ENCODE measurements at regions not wholly inside any gene's neighbourhood (a gene's known extent, or its start where the extent isn't known, plus 50 kb on each side); places are given as distances from the start of the nearest gene placed in this dataset.

GRCh38 chr2:14039134-14039533 is 593.4 kb upstream of the LRATD1 start:
- H3K9me3 ChIP-seq = no peaks in the 10 kb centered on the region
- no peaks in the 10 kb centered on the region for H3K36me3 ChIP-seq
- intact Hi-C loops (cut with DNase I) = no loop called here
- no peak overlapping the region for H3K27ac ChIP-seq
- H3K4me1 ChIP-seq = no peaks in the 10 kb centered on the region
- no peak overlapping the region for H3K4me3 ChIP-seq
- no peaks in the 10 kb centered on the region for H3K27me3 ChIP-seq
- DNase-seq (ENCODE audit: extremely low spot score in 2 of 2) = no peak
- TF ChIP-seq CTCF (IDR thresholded peaks at IDR 0.05) = no peak
- TF ChIP-seq POLR2AphosphoS5 (IDR thresholded peaks at IDR 0.05; ENCODE audit: insufficient read depth in 1 of 2, low read depth in 1 of 2) = no peak
- TF ChIP-seq POLR2A (IDR thresholded peaks at IDR 0.05) = no peak

- no peak for TF ChIP-seq CTCF (IDR thresholded peaks at IDR 0.05)
- TF ChIP-seq POLR2A (IDR thresholded peaks at IDR 0.05) = no peak
- no peak for TF ChIP-seq POLR2AphosphoS5 (IDR thresholded peaks at IDR 0.05; ENCODE audit: insufficient read depth in 1 of 2, low read depth in 1 of 2)
- no peak overlapping the region for H3K4me3 ChIP-seq
- H3K9me3 ChIP-seq = no peaks in the 10 kb centered on the region
- H3K36me3 ChIP-seq = no peaks in the 10 kb centered on the region
- H3K27ac ChIP-seq = no peak overlapping the region
- DNase-seq (ENCODE audit: extremely low spot score in 2 of 2) = no peak
- no peaks in the 10 kb centered on the region for H3K27me3 ChIP-seq
- no peaks in the 10 kb centered on the region for H3K4me1 ChIP-seq
- intact Hi-C loops (cut with DNase I) = no loop called here
Observed at GRCh38 chr2:14047491-14047890, 585.0 kb upstream of the LRATD1 start.

- Histone ChIP-seq H3K9me3 (no peaks in the 10 kb centered on the region), H3K27me3 (no peaks in the 10 kb centered on the region), H3K36me3 (no peaks in the 10 kb centered on the region), H3K4me1 (no peaks in the 10 kb centered on the region), H3K4me3 (no peak overlapping the region), H3K27ac (no peak overlapping the region)
- intact Hi-C loops (cut with DNase I) = no loop called here
- DNase-seq (ENCODE audit: extremely low spot score in 2 of 2) = no peak
- TF ChIP-seq POLR2AphosphoS5 (IDR thresholded peaks at IDR 0.05; ENCODE audit: insufficient read depth in 1 of 2, low read depth in 1 of 2) (no peak), POLR2A (IDR thresholded peaks at IDR 0.05) (no peak), CTCF (IDR thresholded peaks at IDR 0.05) (no peak)
Observed at GRCh38 chr2:14051401-14051800, 581.1 kb upstream of the LRATD1 start.

- no peaks in the 10 kb centered on the region for H3K4me1 ChIP-seq
- H3K4me3 ChIP-seq = no peak overlapping the region
- no peak overlapping the region for H3K27ac ChIP-seq
- no peaks in the 10 kb centered on the region for H3K9me3 ChIP-seq
- intact Hi-C loops (cut with DNase I) = no loop called here
- H3K36me3 ChIP-seq = no peaks in the 10 kb centered on the region
- DNase-seq (ENCODE audit: extremely low spot score in 2 of 2) = no peak
- no peaks in the 10 kb centered on the region for H3K27me3 ChIP-seq
- TF ChIP-seq POLR2A (IDR thresholded peaks at IDR 0.05) (no peak), CTCF (IDR thresholded peaks at IDR 0.05) (no peak), POLR2AphosphoS5 (IDR thresholded peaks at IDR 0.05; ENCODE audit: insufficient read depth in 1 of 2, low read depth in 1 of 2) (no peak)
Observed at GRCh38 chr2:14053105-14053504, 579.4 kb upstream of the LRATD1 start.

GRCh38 chr2:14064346-14064745 is 568.2 kb upstream of the LRATD1 start:
- no peaks in the 10 kb centered on the region for H3K9me3 ChIP-seq
- DNase-seq (ENCODE audit: extremely low spot score in 2 of 2) = no peak
- no peak overlapping the region for H3K27ac ChIP-seq
- intact Hi-C loops (cut with DNase I) = no loop called here
- no peaks in the 10 kb centered on the region for H3K4me1 ChIP-seq
- H3K4me3 ChIP-seq = no peak overlapping the region
- H3K36me3 ChIP-seq = no peaks in the 10 kb centered on the region
- no peak for TF ChIP-seq POLR2AphosphoS5 (IDR thresholded peaks at IDR 0.05; ENCODE audit: insufficient read depth in 1 of 2, low read depth in 1 of 2)
- no peak for TF ChIP-seq CTCF (IDR thresholded peaks at IDR 0.05)
- TF ChIP-seq POLR2A (IDR thresholded peaks at IDR 0.05) = no peak
- no peaks in the 10 kb centered on the region for H3K27me3 ChIP-seq

Measured in vagina (tissue), 2 donors.